H1 (cell line): ENCODE measurements at regions not wholly inside any gene's neighbourhood (a gene's known extent, or its start where the extent isn't known, plus 50 kb on each side); places are given as distances from the start of the nearest gene placed in this dataset.

ENCODE experiments used
- CTCF ChIA-PET: fragments of 300-600 bp; sonication (Branson Sonifier 250); formaldehyde crosslinking; loops from one replicate; lab custom pipeline; 2021; ENCODE audit not compliant: partially characterized antibody; lab: Charles Lee
- POLR2A ChIA-PET: fragments of 300-600 bp; sonication (Branson Sonifier 250); formaldehyde crosslinking; loops from one replicate; lab custom pipeline; 2021; ENCODE audit warnings: inconsistent platforms; ENCODE audit not compliant: partially characterized antibody; lab: Charles Lee
- DNase-seq, 2 experiments: peaks; one replicate each; pipeline versions ENCODE4 v3.0.0 to v3.0.0-alpha.2; 2010 to 2022; ENCODE audit warnings: low spot score in 2 of 2, low read depth in 1 of 2, mixed read lengths in 1 of 2
- FAIRE-seq: peaks from 2 replicates; lab custom pipeline; 2011; peaks lifted over from hg19 to GRCh38; lab: Jason Lieb, UNC
- H2AFZ ChIP-seq: 2 replicates; pipeline ENCODE4 v1.8.1; 2012; ENCODE audit warnings: low read length, inconsistent platforms
- H2AK5ac ChIP-seq: 2 replicates; pipeline ENCODE4 v1.6.1; 2013; ENCODE audit warnings: low read depth, low read length
- H2BK120ac ChIP-seq: replicated peaks from 2 replicates; pipeline ENCODE3; 2013; ENCODE audit warnings: low read depth, low read length, inconsistent platforms
- H2BK12ac ChIP-seq: 2 replicates; pipeline ENCODE4 v1.6.1; 2013; ENCODE audit warnings: low read depth, low read length
- H2BK15ac ChIP-seq: 2 replicates; pipeline ENCODE4 v1.6.1; 2013; ENCODE audit warnings: low read length
- H2BK20ac ChIP-seq: 2 replicates; pipeline ENCODE4 v1.6.1; 2013; ENCODE audit warnings: low read length
- H2BK5ac ChIP-seq: 2 replicates; pipeline ENCODE4 v1.6.1; 2013; ENCODE audit warnings: low read depth, low read length
- H3K14ac ChIP-seq: 2 replicates; pipeline ENCODE4 v1.6.1; 2013; ENCODE audit warnings: inconsistent platforms; ENCODE audit not compliant: insufficient read length
- H3K18ac ChIP-seq: 2 replicates; pipeline ENCODE4 v1.6.1; 2013; ENCODE audit warnings: low read length; ENCODE audit errors: extremely low read depth
- H3K23ac ChIP-seq: 2 replicates; pipeline ENCODE4 v1.6.1; 2013; ENCODE audit warnings: inconsistent platforms; ENCODE audit not compliant: insufficient read length
- H3K23me2 ChIP-seq: 2 replicates; pipeline ENCODE4 v1.6.1; 2013; ENCODE audit warnings: low read depth, low read length
- H3K27ac ChIP-seq: 2 replicates; pipeline ENCODE4 v1.6.1; 2011; ENCODE audit warnings: low read depth, low read length, inconsistent platforms
- H3K27me3 ChIP-seq, 4 experiments: replicated peaks in 1 of 4; 1 replicate in 1 of 4; 2 replicates in 3 of 4; pipeline versions ENCODE4 v1.6.1 to v1.8.1; 2011 to 2013; ENCODE audit warnings: low read length in 3 of 4, mild to moderate bottlenecking in 3 of 4, inconsistent platforms in 2 of 4, mixed read lengths in 2 of 4, moderate library complexity in 1 of 4; ENCODE audit not compliant: control insufficient read depth in 3 of 4, insufficient read depth in 3 of 4; ENCODE audit errors: extremely low read depth in 1 of 4
- H3K36me3 ChIP-seq, 4 experiments: 2 replicates each; pipeline versions ENCODE4 v1.6.1 to v1.8.1; 2011 to 2013; ENCODE audit warnings: mild to moderate bottlenecking in 4 of 4, low read length in 3 of 4, moderate library complexity in 2 of 4, control low read depth in 1 of 4, inconsistent platforms in 1 of 4; ENCODE audit not compliant: insufficient read depth in 4 of 4, control insufficient read depth in 2 of 4
- H3K4ac ChIP-seq: replicated peaks from 2 replicates; pipeline ENCODE3; 2013; ENCODE audit warnings: low read length, low read depth, mixed read lengths, inconsistent platforms; ENCODE audit not compliant: insufficient read length
- H3K4me1 ChIP-seq, 4 experiments: replicated peaks in 1 of 4; 1 replicate in 1 of 4; 2 replicates in 3 of 4; pipeline versions ENCODE4 v1.6.1 to v1.8.1; 2011 to 2013; ENCODE audit warnings: low read length in 3 of 4, inconsistent platforms in 2 of 4, mixed read lengths in 1 of 4; ENCODE audit not compliant: insufficient read depth in 4 of 4, control insufficient read depth in 3 of 4
- H3K4me2 ChIP-seq, 2 experiments: 2 replicates each; pipeline versions ENCODE4 v1.6.1 to v1.8.1; 2011 to 2013; ENCODE audit warnings: low read depth in 2 of 2, low read length in 2 of 2, control low read depth in 1 of 2, inconsistent platforms in 1 of 2, mild to moderate bottlenecking in 1 of 2; ENCODE audit not compliant: insufficient read depth in 1 of 2
- H3K4me3 ChIP-seq, 4 experiments: fragments of 200-600, 300-600 bp in 1 of 4; sonication (generic), shearing (Covaris generic), sonication (Bioruptor Twin) in 1 of 4; 2 replicates each; pipeline versions ENCODE4 v1.5.1 to v1.8.1; 2011 to 2016; ENCODE audit warnings: low read length in 4 of 4, low read depth in 3 of 4, control low read depth in 2 of 4, inconsistent platforms in 2 of 4, mild to moderate bottlenecking in 2 of 4, mixed read lengths in 1 of 4, moderate library complexity in 1 of 4; ENCODE audit not compliant: insufficient read depth in 2 of 4; ENCODE audit errors: extremely low read depth in 1 of 4
- H3K56ac ChIP-seq: replicated peaks from 2 replicates; pipeline ENCODE3; 2013; ENCODE audit warnings: low read depth, mild to moderate bottlenecking, mixed read lengths, low read length, inconsistent platforms; ENCODE audit not compliant: insufficient read length
- H3K79me1 ChIP-seq: 2 replicates; pipeline ENCODE4 v1.6.1; 2013; ENCODE audit warnings: low read depth, low read length, control low read depth
- H3K79me2 ChIP-seq, 2 experiments: 2 replicates each; pipeline versions ENCODE4 v1.6.1 to v1.8.1; 2012 to 2013; ENCODE audit warnings: low read length in 2 of 2, mild to moderate bottlenecking in 2 of 2, inconsistent platforms in 1 of 2; ENCODE audit not compliant: insufficient read depth in 2 of 2, control insufficient read depth in 1 of 2
- H3K9ac ChIP-seq, 4 experiments: replicated peaks in 1 of 4; 1 replicate in 1 of 4; 2 replicates in 3 of 4; pipeline versions ENCODE4 v1.6.1 to v1.8.1; 2011 to 2013; ENCODE audit warnings: low read depth in 3 of 4, low read length in 3 of 4, control low read depth in 2 of 4, mild to moderate bottlenecking in 2 of 4, moderate library complexity in 2 of 4, inconsistent platforms in 1 of 4; ENCODE audit errors: extremely low read depth in 1 of 4
- H3K9me3 ChIP-seq, 2 experiments: 2 replicates each; pipeline versions ENCODE4 v1.6.1 to v1.8.1; 2012 to 2013; ENCODE audit warnings: mild to moderate bottlenecking in 2 of 2, moderate library complexity in 2 of 2, control low read depth in 1 of 2, inconsistent platforms in 1 of 2, low read depth in 1 of 2, low read length in 1 of 2, mixed read lengths in 1 of 2; ENCODE audit not compliant: insufficient read depth in 2 of 2
- H4K20me1 ChIP-seq, 2 experiments: replicated peaks in 1 of 2; 2 replicates each; pipeline versions ENCODE3 to v1.8.1; 2011 to 2013; ENCODE audit warnings: inconsistent platforms in 2 of 2, low read length in 2 of 2, mild to moderate bottlenecking in 1 of 2; ENCODE audit not compliant: insufficient read depth in 2 of 2, control insufficient read depth in 1 of 2
- H4K5ac ChIP-seq: 2 replicates; pipeline ENCODE4 v1.6.1; 2013; ENCODE audit warnings: low read length, low read depth, mixed read lengths, inconsistent platforms; ENCODE audit not compliant: insufficient read length
- H4K8ac ChIP-seq: 2 replicates; pipeline ENCODE4 v1.8.0; 2013; ENCODE audit warnings: mild to moderate bottlenecking, moderate library complexity, low read length, inconsistent platforms; ENCODE audit not compliant: insufficient read depth; ENCODE audit errors: extremely low read depth
- H4K91ac ChIP-seq: replicated peaks from 2 replicates; pipeline ENCODE3; 2013; ENCODE audit warnings: low read length, mixed read lengths, inconsistent platforms; ENCODE audit not compliant: insufficient read length
- ASH2L ChIP-seq: fragments of 200-600, 300-600 bp; sonication (generic); IDR thresholded peaks from one replicate; pipeline ENCODE4 v1.7.1; 2017; ENCODE audit warnings: low read length
- CTCF ChIP-seq, 3 experiments: IDR thresholded peaks; 1 replicate in 2 of 3; 2 replicates in 1 of 3; pipeline versions ENCODE4 v1.5.1 to v1.6.1; 2011; ENCODE audit warnings: low read length in 3 of 3, mild to moderate bottlenecking in 3 of 3, inconsistent platforms in 2 of 3, low read depth in 1 of 3, moderate library complexity in 1 of 3; ENCODE audit not compliant: insufficient read depth in 1 of 3; ENCODE audit errors: control extremely low read depth in 1 of 3
- E2F6 ChIP-seq: IDR thresholded peaks from 2 replicates; pipeline ENCODE4 v1.6.1; 2012; ENCODE audit warnings: inconsistent platforms
- SIRT6 ChIP-seq: IDR thresholded peaks from one replicate; pipeline ENCODE4 v1.7.1; 2012; ENCODE audit warnings: low read length, inconsistent platforms
- WGBS, 2 experiments: shearing (Covaris generic) in 1 of 2; methylation state at CpG; one replicate each; pipeline versions ENCODE4 v1.1.6 to v1.1.7; 2013 to 2015; ENCODE audit warnings: low lambda C conversion rate in 2 of 2, mixed read lengths in 2 of 2, inconsistent platforms in 1 of 2, low coverage in 1 of 2, missing lambda C conversion rate in 1 of 2; ENCODE audit not compliant: insufficient replicate concordance in 2 of 2, insufficient coverage in 1 of 2, insufficient read length in 1 of 2; ENCODE audit errors: extremely low coverage in 1 of 2, missing lambda C conversion rate in 1 of 2; 5-methylcytosine and 5-hydroxymethylcytosine counted together

- no peak overlapping the region for H3K23ac ChIP-seq
- H3K79me2 ChIP-seq: no peaks in the 10 kb centered on the region
- H2BK120ac ChIP-seq: no peak overlapping the region
- no peak overlapping the region for H4K8ac ChIP-seq
- H3K27ac ChIP-seq: no peak overlapping the region
- ChIA-PET CTCF (interaction anchor here (0.7 to 0.9 kb wide), 2 partner anchors 101 to 178 kb away, joined by 3 to 4 read pairs; no protein-coding TSS in a partner anchor), POLR2A (no interaction called here)
- no peak overlapping the region for H3K4me3 ChIP-seq
- no peak overlapping the region for H3K56ac ChIP-seq
- H3K9me3 ChIP-seq: peaks cover 0 to 8% of the 10 kb centered on the region in 2 experiments; a peak in 1 of 4 replicates
- H3K27me3 ChIP-seq: no peaks in the 10 kb centered on the region
- H2BK5ac ChIP-seq: no peak overlapping the region
- no peaks in the 10 kb centered on the region for H3K23me2 ChIP-seq
- no peaks in the 10 kb centered on the region for H3K79me1 ChIP-seq
- no peak overlapping the region for H3K4ac ChIP-seq
- H2BK15ac ChIP-seq: no peak overlapping the region
- FAIRE-seq: no peak
- no peak overlapping the region for H4K91ac ChIP-seq
- no peak overlapping the region for H3K14ac ChIP-seq
- H3K4me2 ChIP-seq: no peak overlapping the region
- 99% methylated on average over 4 of the region's 4 CpGs; no CpG with 5 or more reads in 1 of the 2 experiments for WGBS, 2 experiments
- H2AK5ac ChIP-seq: no peak overlapping the region
- no peak for DNase-seq
- H3K9ac ChIP-seq: no peak overlapping the region
- H3K18ac ChIP-seq: no peak overlapping the region
- no peak overlapping the region for H4K5ac ChIP-seq
- no peak overlapping the region for H2AFZ ChIP-seq
- no peaks in the 10 kb centered on the region for H3K4me1 ChIP-seq
- TF ChIP-seq SIRT6 (no peak), ASH2L (no peak), E2F6 (no peak), CTCF (IDR thresholded peaks at IDR 0.05; ENCODE audit: control extremely low read depth in 1 of 3, insufficient read depth in 1 of 3, low read depth in 1 of 3, low read length in 3 of 3) (no peak)
- no peaks in the 10 kb centered on the region for H3K36me3 ChIP-seq
- H4K20me1 ChIP-seq: no peaks in the 10 kb centered on the region
- no peak overlapping the region for H2BK20ac ChIP-seq
- H2BK12ac ChIP-seq: no peak overlapping the region
These were observed 463.0 kb downstream of the IRS2 start for GRCh38 chr13:109323338-109323737.
